ENCODE measurements at regions not wholly inside any gene's neighbourhood (a gene's known extent, or its start where the extent isn't known, plus 50 kb on each side); places are given as distances from the start of the nearest gene placed in this dataset.

GRCh38 chr15:100716456-100717085 lies 114.2 kb downstream of the ASB7 start:
- Mint-ChIP-seq H3K27ac (no peak overlapping the region), H3K9me3 (no peaks in the 10 kb centered on the region), H3K4me1 (ENCODE audit: unreplicated experiment) (peaks cover 15% of the 10 kb centered on the region), H3K36me3 (no peaks in the 10 kb centered on the region), H3K4me3 (no peak overlapping the region), H3K27me3 (peaks cover 27% of the 10 kb centered on the region)
- TF ChIP-seq, protein P1, sequence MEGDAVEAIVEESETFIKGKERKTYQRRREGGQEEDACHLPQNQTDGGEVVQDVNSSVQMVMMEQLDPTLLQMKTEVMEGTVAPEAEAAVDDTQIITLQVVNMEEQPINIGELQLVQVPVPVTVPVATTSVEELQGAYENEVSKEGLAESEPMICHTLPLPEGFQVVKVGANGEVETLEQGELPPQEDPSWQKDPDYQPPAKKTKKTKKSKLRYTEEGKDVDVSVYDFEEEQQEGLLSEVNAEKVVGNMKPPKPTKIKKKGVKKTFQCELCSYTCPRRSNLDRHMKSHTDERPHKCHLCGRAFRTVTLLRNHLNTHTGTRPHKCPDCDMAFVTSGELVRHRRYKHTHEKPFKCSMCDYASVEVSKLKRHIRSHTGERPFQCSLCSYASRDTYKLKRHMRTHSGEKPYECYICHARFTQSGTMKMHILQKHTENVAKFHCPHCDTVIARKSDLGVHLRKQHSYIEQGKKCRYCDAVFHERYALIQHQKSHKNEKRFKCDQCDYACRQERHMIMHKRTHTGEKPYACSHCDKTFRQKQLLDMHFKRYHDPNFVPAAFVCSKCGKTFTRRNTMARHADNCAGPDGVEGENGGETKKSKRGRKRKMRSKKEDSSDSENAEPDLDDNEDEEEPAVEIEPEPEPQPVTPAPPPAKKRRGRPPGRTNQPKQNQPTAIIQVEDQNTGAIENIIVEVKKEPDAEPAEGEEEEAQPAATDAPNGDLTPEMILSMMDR (conservative IDR thresholded peaks at IDR 0.05), result no peak
- peak; percentile 39 for DNase-seq (ENCODE audit: extremely low spot score, unreplicated experiment)

DNA sequence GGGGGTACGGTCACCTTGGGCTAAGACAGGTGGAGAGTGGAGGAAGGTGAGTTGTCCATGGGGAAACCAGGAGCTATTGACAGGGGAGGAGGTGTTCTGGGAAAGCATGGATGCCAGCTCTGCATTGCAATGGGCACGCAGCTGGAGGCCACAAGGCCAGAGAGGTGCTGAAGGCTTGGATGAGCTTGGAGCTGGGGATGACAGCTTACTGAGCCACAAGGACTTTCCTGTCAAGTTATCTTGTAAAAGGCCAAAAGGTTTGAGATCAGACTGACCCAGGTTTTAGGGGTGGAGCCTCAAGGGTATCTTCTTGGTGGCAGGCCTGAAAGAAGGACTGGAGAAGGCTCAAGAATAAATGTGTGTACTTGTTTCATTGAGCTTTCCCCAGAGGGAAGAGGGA lies 115.2 kb downstream of the ASB7 start:
- H3K4me1 Mint-ChIP-seq (ENCODE audit: unreplicated experiment), result peaks cover 15% of the 10 kb centered on the region
- H3K4me3 Mint-ChIP-seq, result no peak overlapping the region
- no peak overlapping the region for H3K27ac Mint-ChIP-seq
- peak; percentile 45 for DNase-seq (ENCODE audit: extremely low spot score, unreplicated experiment)
- H3K9me3 Mint-ChIP-seq, result no peaks in the 10 kb centered on the region
- peaks cover 27% of the 10 kb centered on the region for H3K27me3 Mint-ChIP-seq
- H3K36me3 Mint-ChIP-seq, result no peaks in the 10 kb centered on the region
- TF ChIP-seq, protein P1 (conservative IDR thresholded peaks at IDR 0.05), result no peak

DNA sequence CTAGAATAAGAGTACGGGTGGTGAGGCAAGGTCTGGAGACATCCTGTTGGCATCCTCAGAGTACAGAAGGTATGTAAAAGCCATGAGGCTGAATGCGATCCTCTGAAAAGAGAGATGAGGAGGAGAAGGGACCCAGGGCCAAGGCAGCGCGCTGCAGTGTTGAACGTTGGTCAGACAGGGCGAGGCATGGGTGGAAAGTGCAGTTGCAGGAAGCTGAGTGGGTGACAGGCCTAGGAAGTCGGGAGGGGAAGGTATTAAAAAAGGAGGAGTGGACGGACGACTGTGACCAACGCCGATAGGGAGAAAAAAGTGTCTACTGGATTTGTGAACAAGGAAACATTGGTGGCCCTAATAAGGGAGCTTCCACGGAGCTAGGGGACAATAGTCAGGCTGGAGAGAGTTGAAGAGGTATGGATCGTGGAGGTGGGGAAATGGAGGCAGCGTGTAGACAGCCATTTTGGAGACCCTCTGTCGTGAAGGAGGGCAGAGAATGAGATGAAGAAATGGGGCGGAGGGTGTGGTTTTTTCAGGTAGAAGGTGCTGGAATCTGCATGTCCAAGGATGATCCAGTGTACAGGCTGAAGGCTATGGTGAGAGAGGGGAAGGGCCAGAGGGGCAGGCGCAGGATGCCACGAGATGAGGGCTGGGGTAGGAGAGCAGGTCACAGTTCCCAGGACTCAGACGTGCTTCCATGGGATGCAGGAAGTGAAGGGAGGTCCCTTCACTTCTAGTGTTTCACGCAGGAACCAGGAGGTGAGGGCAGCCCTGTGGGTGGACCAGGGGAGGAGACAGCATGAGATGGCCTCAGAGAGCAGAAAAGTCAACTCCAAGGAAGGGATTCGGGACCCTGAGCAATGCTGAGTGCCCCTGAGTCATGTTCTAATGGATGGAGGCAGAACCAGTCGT lies 115.9 kb downstream of the ASB7 start:
- Mint-ChIP-seq H3K4me1 (ENCODE audit: unreplicated experiment) (peaks cover 17% of the 10 kb centered on the region), H3K27me3 (peaks cover 24% of the 10 kb centered on the region), H3K9me3 (no peaks in the 10 kb centered on the region), H3K27ac (peak overlapping the region; percentile 57), H3K4me3 (no peak overlapping the region), H3K36me3 (no peaks in the 10 kb centered on the region)
- TF ChIP-seq, protein P1 (conservative IDR thresholded peaks at IDR 0.05), result no peak
- peak; percentile 44 for DNase-seq (ENCODE audit: extremely low spot score, unreplicated experiment)

DNA sequence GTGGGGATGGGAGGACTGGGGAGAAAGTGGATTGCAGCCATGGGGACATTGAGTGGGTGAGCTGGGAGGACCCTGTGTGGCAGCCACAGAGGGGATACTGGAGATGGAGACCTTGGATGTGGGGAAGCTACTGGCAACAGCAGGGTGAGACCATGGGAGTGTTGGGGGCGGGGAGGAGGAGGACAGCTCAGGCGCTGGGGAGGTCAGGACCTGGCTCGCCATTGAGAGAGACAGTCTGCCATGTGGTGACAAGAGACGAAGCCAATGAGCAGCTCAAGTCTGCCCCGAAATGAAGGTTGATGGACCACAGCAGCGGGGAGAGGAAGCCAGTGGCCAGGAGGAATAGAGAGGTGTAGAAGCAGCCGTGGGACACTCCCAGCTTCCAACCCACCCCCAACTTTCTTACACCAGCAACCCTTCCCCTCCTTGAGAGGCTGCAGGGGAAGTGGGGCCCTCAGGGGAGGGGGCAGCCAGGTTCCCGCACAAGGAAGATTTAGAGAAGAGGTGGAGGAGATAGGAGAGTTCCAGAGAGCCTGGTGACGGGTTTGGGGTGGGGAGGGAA lies 118.1 kb downstream of the ASB7 start:
- H3K9me3 Mint-ChIP-seq, result no peaks in the 10 kb centered on the region
- H3K27ac Mint-ChIP-seq, result peak overlapping the region; percentile 79
- peak overlapping the region; percentile 25 for H3K4me3 Mint-ChIP-seq
- TF ChIP-seq, protein P1 (conservative IDR thresholded peaks at IDR 0.05), result no peak
- H3K36me3 Mint-ChIP-seq, result no peaks in the 10 kb centered on the region
- peak; percentile 53 for DNase-seq (ENCODE audit: extremely low spot score, unreplicated experiment)
- peaks cover 6% of the 10 kb centered on the region for H3K4me1 Mint-ChIP-seq (ENCODE audit: unreplicated experiment)
- H3K27me3 Mint-ChIP-seq, result peaks cover 21% of the 10 kb centered on the region

DNA sequence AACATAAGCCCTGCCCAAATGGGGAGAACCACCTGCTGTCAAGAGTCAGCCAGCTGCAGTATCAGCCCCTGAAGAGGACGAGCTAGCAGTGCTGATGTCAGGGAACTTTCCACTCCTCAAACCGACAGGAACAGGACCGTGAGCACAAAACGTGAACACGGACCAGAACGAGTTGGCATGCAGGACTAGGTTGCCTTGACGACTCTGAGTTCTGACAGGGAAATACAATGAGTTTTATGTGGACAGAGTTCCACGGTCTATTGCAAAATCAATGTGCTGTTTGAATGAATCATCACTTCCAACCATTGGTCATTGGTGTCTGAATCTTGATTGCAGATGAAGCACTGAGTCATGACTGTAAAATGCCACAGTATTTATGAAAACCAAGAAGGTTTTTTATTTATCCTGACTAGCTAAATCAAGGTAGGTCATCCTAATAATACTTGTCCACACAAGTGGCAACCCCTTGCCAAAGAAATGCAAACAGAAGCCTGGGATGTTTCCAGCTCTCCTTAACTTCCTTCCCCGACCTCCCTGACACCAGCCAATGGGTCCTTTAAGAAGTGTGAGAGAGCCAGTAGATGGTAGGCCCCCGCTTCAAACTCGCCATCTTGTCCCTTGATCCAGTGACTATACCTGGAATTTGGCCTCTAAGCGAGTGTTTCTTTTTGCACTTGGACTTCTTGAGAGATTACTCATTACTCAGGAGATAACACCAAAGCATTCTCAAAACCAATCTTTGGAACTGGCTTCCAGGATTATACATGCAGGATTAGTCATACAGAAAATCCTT lies 119.6 kb downstream of the ASB7 start:
- Mint-ChIP-seq H3K4me1 (ENCODE audit: unreplicated experiment) (peaks cover 6% of the 10 kb centered on the region), H3K4me3 (no peak overlapping the region), H3K27ac (peak overlapping the region; percentile 79), H3K36me3 (no peaks in the 10 kb centered on the region), H3K9me3 (no peaks in the 10 kb centered on the region), H3K27me3 (peaks cover 21% of the 10 kb centered on the region)
- peak; percentile 58 for DNase-seq (ENCODE audit: extremely low spot score, unreplicated experiment)
- TF ChIP-seq, protein P1 (conservative IDR thresholded peaks at IDR 0.05), result no peak
